HG03442 (cell line): ENCODE measurements at regions not wholly inside any gene's neighbourhood (a gene's known extent, or its start where the extent isn't known, plus 50 kb on each side); places are given as distances from the start of the nearest gene placed in this dataset.
"Not testable (repeated sequence)": the region's sequence is repeated elsewhere in the genome, so short reads cannot be mapped to it uniquely, and the experiment has no call there.

ENCODE experiments used
- ATAC-seq: cut with Tn5 transposase; IDR thresholded peaks from one replicate; pipeline ENCODE4 v1.9.1; 2021; ENCODE audit warnings: mild to moderate bottlenecking, moderate library complexity; ENCODE audit not compliant: unreplicated experiment

- ATAC-seq, result no peak
Measured at GRCh38 chr16:17566656-17567450, 96.1 kb upstream of the XYLT1 start.

GRCh38 chr16:17566075-17566474 is 95.3 kb upstream of the XYLT1 start:
- no peak for ATAC-seq

- ATAC-seq, result no peak
Measured at GRCh38 chr16:17565605-17566004, 94.8 kb upstream of the XYLT1 start.

- no peak for ATAC-seq
Measured at GRCh38 chr16:17564856-17565255, 94.1 kb upstream of the XYLT1 start.

GRCh38 chr16:17563323-17564091 is 92.7 kb upstream of the XYLT1 start:
- ATAC-seq, result no peak

- no peak for ATAC-seq
Measured at GRCh38 chr16:17561056-17561455, 90.3 kb upstream of the XYLT1 start.

GRCh38 chr16:17560548-17560947 is 89.8 kb upstream of the XYLT1 start:
- ATAC-seq, result no peak

- ATAC-seq, result no peak
Measured at GRCh38 chr16:17559394-17559793, 88.6 kb upstream of the XYLT1 start.

GRCh38 chr16:17557949-17558348 is 87.2 kb upstream of the XYLT1 start:
- ATAC-seq, result no peak

- no peak for ATAC-seq
Measured at GRCh38 chr16:17557480-17557879, 86.7 kb upstream of the XYLT1 start.

GRCh38 chr16:17556276-17557052 is 85.7 kb upstream of the XYLT1 start:
- ATAC-seq, result no peak

GRCh38 chr16:17555176-17555575 is 84.4 kb upstream of the XYLT1 start:
- no peak for ATAC-seq

- no peak for ATAC-seq
Measured at GRCh38 chr16:17552351-17552750, 81.6 kb upstream of the XYLT1 start.

- ATAC-seq, result not testable (repeated sequence)
Measured at GRCh38 chr16:17551682-17552081, 80.9 kb upstream of the XYLT1 start.

- no peak for ATAC-seq
Measured at GRCh38 chr16:17548825-17549224, 78.1 kb upstream of the XYLT1 start.

GRCh38 chr16:17544785-17545184 is 74.0 kb upstream of the XYLT1 start:
- ATAC-seq, result no peak

GRCh38 chr16:17544304-17544703 is 73.5 kb upstream of the XYLT1 start:
- ATAC-seq, result no peak

- ATAC-seq, result no peak
Measured at GRCh38 chr16:17543073-17543472, 72.3 kb upstream of the XYLT1 start.

- no peak for ATAC-seq
Measured at GRCh38 chr16:17541324-17541723, 70.6 kb upstream of the XYLT1 start.

GRCh38 chr16:17538927-17539326 is 68.2 kb upstream of the XYLT1 start:
- no peak for ATAC-seq

- peak; percentile 34 for ATAC-seq
Measured at GRCh38 chr16:17532338-17532995, 61.7 kb upstream of the XYLT1 start.
